ENCODE measurements at regions not wholly inside any gene's neighbourhood (a gene's known extent, or its start where the extent isn't known, plus 50 kb on each side); places are given as distances from the start of the nearest gene placed in this dataset.
"Not testable (repeated sequence)": the region's sequence is repeated elsewhere in the genome, so short reads cannot be mapped to it uniquely, and the experiment has no call there.

- H3K27me3 ChIP-seq (replicated peaks; ENCODE audit: control insufficient read depth, insufficient read depth, low read length), result no peaks in the 10 kb centered on the region; the same call in 1 of the 2 replicates
- no peak for DNase-seq (ENCODE audit: extremely low read depth, insufficient read length)
- TF ChIP-seq CTCF (IDR thresholded peaks at IDR 0.05; ENCODE audit: insufficient read depth, low read length, poor library complexity, severe bottlenecking), result no peak
- H3K4me3 ChIP-seq (replicated peaks; ENCODE audit: low read depth, low read length), result no peak overlapping the region
- no peaks in the 10 kb centered on the region for H3K36me3 ChIP-seq (ENCODE audit: control insufficient read depth, insufficient read depth, low read length)
These were observed 115.4 kb downstream of the USP22 start for GRCh38 chr17:20927308-20927977.

- DNase-seq (ENCODE audit: extremely low read depth, insufficient read length), result no peak
- Histone ChIP-seq H3K36me3 (ENCODE audit: control insufficient read depth, insufficient read depth, low read length) (no peaks in the 10 kb centered on the region), H3K27me3 (replicated peaks; ENCODE audit: control insufficient read depth, insufficient read depth, low read length) (no peaks in the 10 kb centered on the region; the same call in 1 of the 2 replicates), H3K4me3 (replicated peaks; ENCODE audit: low read depth, low read length) (no peak overlapping the region)
- TF ChIP-seq CTCF (IDR thresholded peaks at IDR 0.05; ENCODE audit: insufficient read depth, low read length, poor library complexity, severe bottlenecking), result no peak
These were observed 113.5 kb downstream of the USP22 start for GRCh38 chr17:20929334-20929733.

- Histone ChIP-seq H3K4me3 (replicated peaks; ENCODE audit: low read depth, low read length) (no peak overlapping the region), H3K27me3 (replicated peaks; ENCODE audit: control insufficient read depth, insufficient read depth, low read length) (no peaks in the 10 kb centered on the region), H3K36me3 (ENCODE audit: control insufficient read depth, insufficient read depth, low read length) (no peaks in the 10 kb centered on the region)
- no peak for TF ChIP-seq CTCF (IDR thresholded peaks at IDR 0.05; ENCODE audit: insufficient read depth, low read length, poor library complexity, severe bottlenecking)
- DNase-seq (ENCODE audit: extremely low read depth, insufficient read length), result no peak
These were observed 112.6 kb downstream of the USP22 start for GRCh38 chr17:20930081-20930760.

- H3K27me3 ChIP-seq (replicated peaks; ENCODE audit: control insufficient read depth, insufficient read depth, low read length); H3K4me3 ChIP-seq (replicated peaks; ENCODE audit: low read depth, low read length); DNase-seq (ENCODE audit: extremely low read depth, insufficient read length); H3K36me3 ChIP-seq (ENCODE audit: control insufficient read depth, insufficient read depth, low read length): not testable (repeated sequence)
These were observed 109.8 kb downstream of the USP22 start for GRCh38 chr17:20933040-20933439.

GRCh38 chr17:20934288-20934687, 108.5 kb downstream of the USP22 start:
- Histone ChIP-seq H3K27me3 (replicated peaks; ENCODE audit: control insufficient read depth, insufficient read depth, low read length) (no peaks in the 10 kb centered on the region), H3K36me3 (ENCODE audit: control insufficient read depth, insufficient read depth, low read length) (no peaks in the 10 kb centered on the region), H3K4me3 (replicated peaks; ENCODE audit: low read depth, low read length) (no peak overlapping the region)
- DNase-seq (ENCODE audit: extremely low read depth, insufficient read length), result no peak
- no peak for TF ChIP-seq CTCF (IDR thresholded peaks at IDR 0.05; ENCODE audit: insufficient read depth, low read length, poor library complexity, severe bottlenecking)

GRCh38 chr17:20935740-20936139, 107.1 kb downstream of the USP22 start:
- Histone ChIP-seq H3K27me3 (replicated peaks; ENCODE audit: control insufficient read depth, insufficient read depth, low read length) (no peaks in the 10 kb centered on the region), H3K4me3 (replicated peaks; ENCODE audit: low read depth, low read length) (no peak overlapping the region), H3K36me3 (ENCODE audit: control insufficient read depth, insufficient read depth, low read length) (no peaks in the 10 kb centered on the region)
- DNase-seq (ENCODE audit: extremely low read depth, insufficient read length), result no peak
- no peak for TF ChIP-seq CTCF (IDR thresholded peaks at IDR 0.05; ENCODE audit: insufficient read depth, low read length, poor library complexity, severe bottlenecking)
